HEK293 (cell line): ENCODE measurements at regions not wholly inside any gene's neighbourhood (a gene's known extent, or its start where the extent isn't known, plus 50 kb on each side); places are given as distances from the start of the nearest gene placed in this dataset.

Source experiments
- CTCF ChIA-PET: fragments of 350-600 bp; formaldehyde crosslinking; extraction: SDS; loops from one replicate; lab custom pipeline; 2021; ENCODE audit warnings: antibody characterized with exemption; lab: Yijun Ruan, JAX
- POLR2A ChIA-PET: fragments of 300-600 bp; formaldehyde crosslinking; extraction: SDS; loops from one replicate; lab custom pipeline; 2020; ENCODE audit warnings: antibody characterized with exemption, inconsistent platforms; lab: Yijun Ruan, JAX
- H3K27ac ChIP-seq: fragments of 200-500 bp; sonication (Bioruptor generic); 2 replicates; pipeline ENCODE4 v1.5.1; 2014; ENCODE audit warnings: low read depth, low read length, control low read depth, inconsistent platforms; ENCODE audit errors: extremely low read depth
- H3K36me3 ChIP-seq, 2 experiments: fragments of 200-500 bp in 1 of 2; sonication (Bioruptor generic) in 1 of 2; 1 replicate in 1 of 2; 2 replicates in 1 of 2; pipeline ENCODE4 v1.5.1; 2014 to 2017; ENCODE audit warnings: inconsistent platforms in 2 of 2, low read length in 2 of 2; ENCODE audit not compliant: control insufficient read depth in 2 of 2, insufficient read depth in 1 of 2
- H3K4me1 ChIP-seq: fragments of 200-500 bp; sonication (Bioruptor generic); 2 replicates; pipeline ENCODE4 v1.5.1; 2014; ENCODE audit warnings: mild to moderate bottlenecking, low read length, inconsistent platforms; ENCODE audit not compliant: control insufficient read depth, insufficient read depth
- H3K4me3 ChIP-seq: 2 replicates; pipeline ENCODE4 v1.5.1; 2011; ENCODE audit warnings: low read depth, mild to moderate bottlenecking, control low read depth, low read length, moderate library complexity
- H3K9me3 ChIP-seq: fragments of 200-500 bp; sonication (Bioruptor generic); 2 replicates; pipeline ENCODE4 v1.5.1; 2014; ENCODE audit warnings: low read depth, low read length, inconsistent platforms; ENCODE audit not compliant: control insufficient read depth, insufficient read depth
- GLIS1 ChIP-seq: fragments of 450-650 bp; formaldehyde crosslinking; IDR thresholded peaks from 2 replicates; pipeline ENCODE4 v1.5.1; 2016; ENCODE audit warnings: missing biosample characterization, missing genetic modification characterization
- IKZF3 ChIP-seq: fragments of 450-650 bp; IDR thresholded peaks from 2 replicates; pipeline ENCODE4 v1.5.0; 2018; ENCODE audit warnings: missing biosample characterization, mild to moderate bottlenecking, missing genetic modification characterization, moderate library complexity
- KLF7 ChIP-seq: fragments of 450-650 bp; formaldehyde crosslinking; IDR thresholded peaks from 2 replicates; pipeline ENCODE4 v1.5.1; 2016; ENCODE audit warnings: missing biosample characterization, missing genetic modification characterization, borderline replicate concordance
- PATZ1 ChIP-seq: fragments of 450-650 bp; formaldehyde crosslinking; IDR thresholded peaks from 2 replicates; pipeline ENCODE4 v1.5.1; 2016; ENCODE audit warnings: missing biosample characterization, missing genetic modification characterization
- PRDM1 ChIP-seq: fragments of 450-650 bp; formaldehyde crosslinking; IDR thresholded peaks from 2 replicates; pipeline ENCODE4; 2016; ENCODE audit warnings: missing biosample characterization, missing genetic modification characterization
- SP3 ChIP-seq: fragments of 450-650 bp; formaldehyde crosslinking; IDR thresholded peaks from 2 replicates; pipeline ENCODE4 v1.5.1; 2016; ENCODE audit warnings: missing biosample characterization, missing genetic modification characterization
- ZBTB49 ChIP-seq: fragments of 450-650 bp; formaldehyde crosslinking; IDR thresholded peaks from 2 replicates; pipeline ENCODE4 v1.5.1; 2016; ENCODE audit warnings: missing biosample characterization, missing genetic modification characterization, low read depth
- ZEB2 ChIP-seq: fragments of 450-650 bp; formaldehyde crosslinking; IDR thresholded peaks from 2 replicates; pipeline ENCODE4 v1.5.1; 2016; ENCODE audit warnings: missing biosample characterization, missing genetic modification characterization
- ZNF138 ChIP-seq: fragments of 450-650 bp; formaldehyde crosslinking; IDR thresholded peaks from 2 replicates; pipeline ENCODE4 v1.5.1; 2016; ENCODE audit warnings: missing biosample characterization, missing genetic modification characterization, borderline replicate concordance
- ZNF140 ChIP-seq: fragments of 450-650 bp; formaldehyde crosslinking; IDR thresholded peaks from 2 replicates; pipeline ENCODE4 v1.5.1; 2016; ENCODE audit warnings: missing biosample characterization, missing genetic modification characterization
- ZNF16 ChIP-seq: fragments of 450-650 bp; formaldehyde crosslinking; IDR thresholded peaks from 2 replicates; pipeline ENCODE4 v1.5.1; 2016; ENCODE audit warnings: low read depth, missing biosample characterization, missing genetic modification characterization
- ZNF175 ChIP-seq: fragments of 450-650 bp; formaldehyde crosslinking; IDR thresholded peaks from 2 replicates; pipeline ENCODE4 v1.5.1; 2016; ENCODE audit warnings: missing biosample characterization, missing genetic modification characterization
- ZNF19 ChIP-seq: fragments of 450-650 bp; formaldehyde crosslinking; IDR thresholded peaks from 2 replicates; pipeline ENCODE4; 2016; ENCODE audit warnings: missing biosample characterization, missing genetic modification characterization, low read depth
- ZNF202 ChIP-seq: fragments of 450-650 bp; formaldehyde crosslinking; IDR thresholded peaks from 2 replicates; pipeline ENCODE4 v1.5.1; 2016; ENCODE audit warnings: missing biosample characterization, missing genetic modification characterization, borderline replicate concordance
- ZNF223 ChIP-seq: fragments of 450-650 bp; formaldehyde crosslinking; IDR thresholded peaks from 2 replicates; pipeline ENCODE4 v1.5.1; 2016; ENCODE audit warnings: missing biosample characterization, missing genetic modification characterization
- ZNF341 ChIP-seq: fragments of 450-650 bp; formaldehyde crosslinking; IDR thresholded peaks from 2 replicates; pipeline ENCODE4; 2016; ENCODE audit warnings: low read depth, missing biosample characterization, missing genetic modification characterization
- ZNF354C ChIP-seq: fragments of 450-650 bp; formaldehyde crosslinking; IDR thresholded peaks from 2 replicates; pipeline ENCODE4 v1.5.1; 2016; ENCODE audit warnings: missing biosample characterization, missing genetic modification characterization, low read depth, borderline replicate concordance
- ZNF398 ChIP-seq: fragments of 450-650 bp; formaldehyde crosslinking; IDR thresholded peaks from 2 replicates; pipeline ENCODE4 v1.5.1; 2017; ENCODE audit warnings: missing biosample characterization, missing genetic modification characterization
- ZNF549 ChIP-seq: fragments of 450-650 bp; IDR thresholded peaks from 2 replicates; pipeline ENCODE4 v1.5.1; 2018; ENCODE audit warnings: missing biosample characterization, missing genetic modification characterization, mild to moderate bottlenecking, inconsistent platforms, moderate library complexity
- ZNF560 ChIP-seq: fragments of 450-650 bp; formaldehyde crosslinking; IDR thresholded peaks from 2 replicates; pipeline ENCODE4 v1.5.1; 2017; ENCODE audit warnings: missing biosample characterization, missing genetic modification characterization, borderline replicate concordance
- ZNF561 ChIP-seq: fragments of 450-650 bp; IDR thresholded peaks from 2 replicates; pipeline ENCODE4 v1.5.1; 2018; ENCODE audit warnings: missing biosample characterization, missing genetic modification characterization, borderline replicate concordance
- ZNF621 ChIP-seq: fragments of 450-650 bp; formaldehyde crosslinking; IDR thresholded peaks from 2 replicates; pipeline ENCODE4 v1.5.1; 2017; ENCODE audit warnings: missing biosample characterization, missing genetic modification characterization
- ZNF747 ChIP-seq: fragments of 450-650 bp; formaldehyde crosslinking; IDR thresholded peaks from 2 replicates; pipeline ENCODE4 v1.5.1; 2016; ENCODE audit warnings: missing biosample characterization, missing genetic modification characterization
- ZNF777 ChIP-seq: fragments of 450-650 bp; formaldehyde crosslinking; IDR thresholded peaks from 2 replicates; pipeline ENCODE4 v1.5.1; 2017; ENCODE audit warnings: missing biosample characterization, missing genetic modification characterization, borderline replicate concordance
- ZSCAN30 ChIP-seq: fragments of 450-650 bp; IDR thresholded peaks from 2 replicates; pipeline ENCODE4 v1.5.1; 2018; ENCODE audit warnings: missing biosample characterization, mild to moderate bottlenecking, missing genetic modification characterization, moderate library complexity
- ZXDB ChIP-seq: fragments of 450-650 bp; formaldehyde crosslinking; IDR thresholded peaks from 2 replicates; pipeline ENCODE4 v1.5.1; 2016; ENCODE audit warnings: missing biosample characterization, missing genetic modification characterization

GRCh38 chr2:129550536-129550935 lies 428.9 kb upstream of the RAB6C start:
- Histone ChIP-seq H3K36me3 (no peaks in the 10 kb centered on the region), H3K27ac (no peak overlapping the region), H3K4me1 (no peaks in the 10 kb centered on the region), H3K9me3 (no peaks in the 10 kb centered on the region), H3K4me3 (no peak overlapping the region)
- ChIA-PET POLR2A (no interaction called here), CTCF (no interaction called here)
- TF ChIP-seq ZNF398 (tag by site-specific recombination): no peak
- no peak for TF ChIP-seq ZNF140
- TF ChIP-seq ZSCAN30 (tag by site-specific recombination): no peak
- TF ChIP-seq ZNF354C (tag by site-specific recombination): no peak
- TF ChIP-seq ZNF341: no peak
- no peak for TF ChIP-seq ZNF560
- no peak for TF ChIP-seq ZNF16 (tag by site-specific recombination)
- no peak for TF ChIP-seq ZNF19

GRCh38 chr2:129554373-129554772 lies 425.1 kb upstream of the RAB6C start:
- ChIA-PET POLR2A (no interaction called here), CTCF (no interaction called here)
- Histone ChIP-seq H3K4me3 (no peak overlapping the region), H3K36me3 (no peaks in the 10 kb centered on the region), H3K27ac (no peak overlapping the region), H3K9me3 (no peaks in the 10 kb centered on the region), H3K4me1 (no peaks in the 10 kb centered on the region)
- TF ChIP-seq ZXDB (tag by site-specific recombination) (no peak), ZBTB49 (tag by site-specific recombination) (no peak), PRDM1 (no peak), ZNF202 (tag by site-specific recombination) (no peak)

GRCh38 chr2:129559101-129559500 lies 420.4 kb upstream of the RAB6C start:
- Histone ChIP-seq H3K4me1 (no peaks in the 10 kb centered on the region), H3K36me3 (no peaks in the 10 kb centered on the region), H3K9me3 (no peaks in the 10 kb centered on the region), H3K4me3 (no peak overlapping the region), H3K27ac (no peak overlapping the region)
- POLR2A ChIA-PET: no interaction called here
- CTCF ChIA-PET: interaction anchor here (0.6 kb wide), 1 partner anchor 85 kb away, joined by 3 read pairs; no protein-coding TSS in a partner anchor
- TF ChIP-seq ZNF747 (tag by site-specific recombination) (no peak), ZNF621 (tag by site-specific recombination) (no peak), GLIS1 (tag by site-specific recombination) (no peak), ZNF223 (tag by site-specific recombination) (no peak), ZNF138 (tag by site-specific recombination) (no peak), ZEB2 (no peak), KLF7 (tag by site-specific recombination) (no peak), PATZ1 (no peak), ZNF561 (tag by site-specific recombination) (no peak), ZNF175 (tag by site-specific recombination) (no peak), ZNF549 (tag by site-specific recombination) (no peak), SP3 (tag by site-specific recombination) (no peak), ZNF777 (tag by site-specific recombination) (no peak), IKZF3 (tag by site-specific recombination) (no peak)
